IPS-15b (cell line): ENCODE measurements at regions not wholly inside any gene's neighbourhood (a gene's known extent, or its start where the extent isn't known, plus 50 kb on each side); places are given as distances from the start of the nearest gene placed in this dataset.
"Not testable (repeated sequence)": the region's sequence is repeated elsewhere in the genome, so short reads cannot be mapped to it uniquely, and the experiment has no call there.

Experiments used
- H3K27me3 ChIP-seq: one replicate; pipeline ENCODE4 v1.6.1; 2013; ENCODE audit warnings: low read length; ENCODE audit not compliant: control insufficient read depth, insufficient read depth
- H3K36me3 ChIP-seq: one replicate; pipeline ENCODE4 v1.6.1; 2013; ENCODE audit warnings: low read length; ENCODE audit not compliant: control insufficient read depth, insufficient read depth
- H3K4me1 ChIP-seq: one replicate; pipeline ENCODE4 v1.6.1; 2013; ENCODE audit warnings: mild to moderate bottlenecking, low read length; ENCODE audit not compliant: control insufficient read depth, insufficient read depth
- H3K4me3 ChIP-seq: one replicate; pipeline ENCODE4 v1.5.1; 2013; ENCODE audit warnings: low read depth, low read length
- H3K9ac ChIP-seq: one replicate; pipeline ENCODE4 v1.6.1; 2013; ENCODE audit warnings: low read depth, mild to moderate bottlenecking, low read length
- H3K9me3 ChIP-seq: one replicate; pipeline ENCODE4 v1.6.1; 2013; ENCODE audit warnings: mild to moderate bottlenecking, low read length; ENCODE audit not compliant: control insufficient read depth, insufficient read depth

DNA sequence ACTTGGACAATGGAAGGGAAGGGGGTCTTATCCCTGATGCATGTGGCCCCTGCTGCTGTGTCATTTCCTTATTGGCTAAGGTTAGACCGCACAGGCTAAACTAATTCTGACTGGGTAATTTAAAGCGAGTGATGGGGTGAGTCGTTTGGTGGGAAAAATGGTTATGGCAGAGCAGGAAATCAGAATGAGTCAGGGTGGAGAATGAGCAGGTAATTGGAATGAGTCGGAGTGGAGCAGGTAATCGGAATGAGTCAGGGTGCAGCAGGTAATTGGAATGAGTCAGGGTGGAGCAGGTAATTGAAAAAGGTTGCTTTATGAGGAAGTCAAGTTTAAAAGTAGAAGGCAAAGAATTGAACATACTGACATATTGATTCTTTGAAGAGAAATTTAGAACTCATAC is 901.0 kb downstream of the DSC3 start:
- H3K4me1 ChIP-seq, H3K36me3 ChIP-seq, H3K4me3 ChIP-seq, H3K27me3 ChIP-seq, H3K9me3 ChIP-seq, H3K9ac ChIP-seq: not testable (repeated sequence)

DNA sequence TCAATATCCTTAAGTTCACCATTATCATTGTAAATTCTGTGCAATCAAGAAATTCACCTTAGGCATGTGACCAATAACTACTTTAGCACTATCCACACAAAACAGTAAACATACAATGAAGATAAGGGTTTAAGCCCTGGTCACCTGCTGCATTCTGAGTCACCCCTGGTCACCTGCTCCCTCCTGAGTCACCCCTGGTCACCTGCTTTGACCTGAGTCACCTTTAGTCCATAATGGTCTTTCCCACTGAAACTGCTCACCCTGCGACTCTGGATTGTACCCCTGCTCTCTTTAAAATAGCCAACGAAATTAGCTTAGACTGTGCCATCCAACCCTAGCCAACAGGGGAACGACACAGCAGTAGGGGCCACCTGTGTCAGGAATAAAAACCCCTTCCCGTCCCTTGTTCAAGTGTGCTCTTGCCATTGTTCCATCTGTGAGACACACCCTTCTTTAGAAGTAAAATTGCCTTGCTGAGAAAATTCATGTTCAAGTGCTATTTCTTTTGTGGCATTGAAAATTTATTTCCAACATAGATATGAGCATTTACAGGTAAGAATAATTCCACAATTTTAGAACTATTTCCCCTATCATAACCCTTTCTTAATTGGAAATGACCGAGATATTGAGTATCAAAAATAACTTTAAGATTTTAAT is 902.8 kb downstream of the DSC3 start:
- Histone ChIP-seq H3K36me3 (no peaks in the 10 kb centered on the region), H3K4me1 (no peaks in the 10 kb centered on the region), H3K9me3 (no peaks in the 10 kb centered on the region), H3K27me3 (no peaks in the 10 kb centered on the region), H3K9ac (no peak overlapping the region), H3K4me3 (no peak overlapping the region)

DNA sequence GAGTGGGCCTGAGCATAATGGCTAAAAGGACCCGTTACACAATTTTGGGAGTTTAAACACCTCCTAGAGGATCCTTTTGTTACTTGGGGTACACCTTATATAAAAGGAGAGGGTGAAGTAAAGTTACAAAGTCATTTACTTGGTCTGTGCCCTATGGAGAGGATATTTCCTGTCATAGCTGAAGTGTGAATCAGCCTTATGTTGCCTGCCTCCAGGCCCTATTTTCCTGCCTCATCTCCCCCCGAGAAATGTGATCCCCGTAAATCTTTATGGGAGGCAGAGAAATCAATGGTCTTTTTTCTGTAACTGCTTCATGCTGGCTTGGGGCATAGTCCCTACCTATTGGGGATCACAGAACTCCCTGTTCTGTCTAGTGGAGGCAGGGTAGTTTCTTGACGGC is 906.6 kb downstream of the DSC3 start:
- Histone ChIP-seq H3K9me3 (no peaks in the 10 kb centered on the region), H3K36me3 (no peaks in the 10 kb centered on the region), H3K4me1 (no peaks in the 10 kb centered on the region), H3K4me3 (no peak overlapping the region), H3K9ac (no peak overlapping the region), H3K27me3 (no peaks in the 10 kb centered on the region)

DNA sequence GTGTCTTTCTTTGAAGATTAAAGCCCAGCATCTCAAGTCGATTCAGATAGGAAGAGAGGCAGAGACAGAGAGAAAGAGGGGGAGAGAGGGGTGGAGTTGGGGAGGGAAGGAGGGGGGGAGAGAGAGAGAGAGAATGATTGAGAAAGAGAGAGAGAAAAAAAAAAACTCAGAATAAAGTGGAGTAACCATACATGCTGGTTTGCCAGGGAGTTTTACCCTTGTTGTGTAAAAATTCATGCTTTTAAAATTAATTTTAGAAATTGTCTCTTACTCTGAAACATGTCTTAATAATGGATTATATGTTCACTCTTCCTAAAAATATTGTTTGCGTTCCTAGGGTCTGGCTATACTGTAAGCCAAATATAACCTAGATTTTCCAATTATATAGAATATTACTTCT is 908.5 kb downstream of the DSC3 start:
- no peaks in the 10 kb centered on the region for H3K27me3 ChIP-seq
- no peak overlapping the region for H3K9ac ChIP-seq
- H3K9me3 ChIP-seq, result no peaks in the 10 kb centered on the region
- no peak overlapping the region for H3K4me3 ChIP-seq
- H3K4me1 ChIP-seq, result no peaks in the 10 kb centered on the region
- no peaks in the 10 kb centered on the region for H3K36me3 ChIP-seq

DNA sequence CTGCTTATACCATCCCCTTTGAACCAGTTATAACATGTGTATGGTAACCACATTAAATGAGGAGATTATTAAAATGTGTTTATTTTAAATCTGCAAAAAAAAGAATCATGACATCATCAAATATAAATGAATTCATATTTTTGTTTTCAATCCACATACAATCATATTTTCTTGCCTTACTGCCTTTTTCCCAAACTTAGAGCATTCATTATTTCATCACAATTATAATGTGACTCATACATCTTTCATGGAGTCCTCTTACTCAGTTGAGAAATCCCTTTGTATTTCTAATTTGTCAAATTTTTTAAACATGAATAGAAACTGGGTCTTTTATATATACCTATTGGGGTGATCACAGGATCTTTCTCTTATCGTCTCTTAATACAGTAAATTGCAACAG is 909.6 kb downstream of the DSC3 start:
- H3K27me3 ChIP-seq, result no peaks in the 10 kb centered on the region
- no peak overlapping the region for H3K9ac ChIP-seq
- no peak overlapping the region for H3K4me3 ChIP-seq
- H3K36me3 ChIP-seq, result no peaks in the 10 kb centered on the region
- H3K4me1 ChIP-seq, result no peaks in the 10 kb centered on the region
- no peaks in the 10 kb centered on the region for H3K9me3 ChIP-seq

DNA sequence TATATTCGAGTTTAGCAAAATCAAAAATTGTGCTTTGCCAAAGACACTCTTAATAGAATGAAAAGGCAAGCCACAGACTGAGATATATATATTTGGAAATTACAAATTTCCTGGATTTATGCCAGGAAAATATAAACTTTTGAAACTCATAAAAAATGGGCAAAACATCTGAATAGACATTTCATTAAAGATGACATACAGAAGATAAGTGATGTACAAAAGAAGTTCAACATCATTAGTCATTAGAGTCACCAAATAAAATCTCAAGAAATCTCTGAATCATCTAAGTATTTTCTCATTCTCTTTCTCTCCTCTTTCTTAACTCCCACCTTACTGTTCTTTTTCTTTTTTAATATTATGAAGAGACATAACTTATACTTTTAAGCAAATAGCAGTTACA is 921.1 kb downstream of the DSC3 start:
- Histone ChIP-seq H3K36me3 (no peaks in the 10 kb centered on the region), H3K9me3 (no peaks in the 10 kb centered on the region), H3K4me1 (no peaks in the 10 kb centered on the region), H3K4me3 (no peak overlapping the region), H3K27me3 (no peaks in the 10 kb centered on the region), H3K9ac (no peak overlapping the region)

DNA sequence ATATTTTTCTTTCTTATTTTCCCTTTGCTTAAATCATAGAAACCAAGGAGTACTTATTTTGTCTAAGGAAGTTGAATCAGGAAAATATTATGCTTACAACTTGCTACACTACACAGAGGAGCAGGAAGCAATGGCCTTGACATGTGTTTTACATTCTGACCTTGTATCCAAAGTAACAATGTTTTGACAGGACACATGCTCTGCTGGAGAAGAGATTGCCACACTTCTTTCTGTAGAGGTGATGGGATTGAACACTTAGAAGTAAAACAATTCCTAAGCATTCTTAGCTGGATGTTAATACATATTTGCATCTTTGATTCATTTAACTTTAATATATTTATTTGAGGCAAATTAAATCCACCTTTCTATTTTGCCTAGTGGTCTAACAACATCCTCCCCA is 929.1 kb downstream of the DSC3 start:
- Histone ChIP-seq H3K9me3 (no peaks in the 10 kb centered on the region), H3K4me1 (no peaks in the 10 kb centered on the region), H3K4me3 (no peak overlapping the region), H3K27me3 (no peaks in the 10 kb centered on the region), H3K36me3 (no peaks in the 10 kb centered on the region), H3K9ac (no peak overlapping the region)

DNA sequence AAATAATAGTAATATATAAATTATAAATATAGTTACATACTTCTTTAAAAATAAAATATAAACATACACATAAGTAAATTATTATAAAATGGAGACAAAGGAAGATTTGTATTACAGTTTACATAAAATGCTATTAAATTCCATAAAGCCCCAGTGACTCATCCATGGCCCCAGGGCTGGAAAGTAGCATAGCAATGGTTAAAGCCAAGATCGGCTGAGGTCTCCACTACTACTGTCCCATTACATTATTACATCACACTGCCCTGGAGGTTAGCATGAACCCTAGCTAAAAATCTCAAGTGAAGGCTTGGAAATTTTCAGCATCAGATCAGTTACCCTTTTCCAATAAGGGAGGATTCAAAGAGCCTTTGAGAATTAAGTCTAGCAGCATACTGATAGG is 936.2 kb downstream of the DSC3 start:
- no peak overlapping the region for H3K4me3 ChIP-seq
- no peaks in the 10 kb centered on the region for H3K36me3 ChIP-seq
- no peaks in the 10 kb centered on the region for H3K27me3 ChIP-seq
- no peaks in the 10 kb centered on the region for H3K9me3 ChIP-seq
- no peak overlapping the region for H3K9ac ChIP-seq
- no peaks in the 10 kb centered on the region for H3K4me1 ChIP-seq

DNA sequence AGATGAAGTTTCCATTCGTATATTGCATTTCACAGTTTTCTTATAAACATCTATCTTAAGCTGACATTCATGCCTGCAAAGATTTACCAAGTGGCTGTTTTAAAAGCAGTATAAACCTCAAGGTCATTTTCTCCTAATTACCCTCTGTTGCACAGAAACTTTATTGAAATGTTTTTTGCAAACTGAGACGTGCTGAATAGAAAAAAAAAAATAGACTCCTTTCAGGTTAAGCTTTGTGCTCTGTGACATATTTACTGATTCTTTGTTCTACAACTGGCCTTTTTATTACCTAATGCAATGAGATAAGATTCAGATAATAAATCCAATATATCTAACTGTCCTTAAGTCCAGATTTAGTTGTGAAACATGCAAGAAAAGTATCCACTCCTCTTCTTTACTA is 938.7 kb downstream of the DSC3 start:
- no peaks in the 10 kb centered on the region for H3K36me3 ChIP-seq
- no peaks in the 10 kb centered on the region for H3K9me3 ChIP-seq
- no peak overlapping the region for H3K4me3 ChIP-seq
- no peaks in the 10 kb centered on the region for H3K27me3 ChIP-seq
- no peaks in the 10 kb centered on the region for H3K4me1 ChIP-seq
- H3K9ac ChIP-seq, result no peak overlapping the region

DNA sequence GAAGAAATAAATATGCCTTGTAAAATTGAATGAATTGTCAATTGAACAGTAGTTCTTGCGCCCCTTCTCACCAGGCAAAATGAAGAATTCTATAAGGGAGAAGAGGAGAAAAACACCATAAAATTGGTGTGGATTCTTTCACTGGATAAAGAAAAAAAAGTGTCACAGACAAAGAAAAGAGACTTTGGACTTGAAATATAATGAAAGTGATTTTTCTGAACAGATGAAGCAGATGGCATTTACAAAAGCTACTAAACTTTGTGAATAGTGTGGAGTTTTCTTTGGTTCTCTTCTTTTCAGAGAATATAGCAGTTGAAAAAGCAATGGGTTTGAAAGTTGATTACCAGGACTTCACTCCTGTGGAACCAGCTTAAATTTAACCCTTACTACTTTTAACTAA is 945.7 kb downstream of the DSC3 start:
- Histone ChIP-seq H3K9ac (no peak overlapping the region), H3K27me3 (no peaks in the 10 kb centered on the region), H3K4me3 (no peak overlapping the region), H3K4me1 (no peaks in the 10 kb centered on the region), H3K9me3 (no peaks in the 10 kb centered on the region), H3K36me3 (no peaks in the 10 kb centered on the region)

DNA sequence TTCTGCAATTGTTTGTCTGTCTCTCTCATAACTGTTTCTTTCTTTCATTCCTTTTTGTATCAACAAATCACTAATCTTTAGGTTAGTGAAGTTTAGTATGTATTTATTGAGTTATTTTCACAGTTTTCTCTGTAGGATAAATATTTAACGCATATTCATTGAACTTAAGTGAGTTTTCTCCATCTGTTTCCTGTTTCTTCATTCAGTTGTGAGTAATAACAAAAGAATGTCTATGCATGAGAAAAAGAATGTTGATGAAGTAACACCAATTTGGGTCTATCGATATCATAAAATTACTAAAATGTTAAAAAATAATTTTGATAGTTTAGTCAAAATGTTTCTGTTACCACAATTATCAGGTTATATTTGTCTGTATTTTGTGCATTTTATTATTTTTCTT is 948.0 kb downstream of the DSC3 start:
- H3K9ac ChIP-seq, result no peak overlapping the region
- no peaks in the 10 kb centered on the region for H3K27me3 ChIP-seq
- no peaks in the 10 kb centered on the region for H3K9me3 ChIP-seq
- H3K36me3 ChIP-seq, result no peaks in the 10 kb centered on the region
- H3K4me3 ChIP-seq, result no peak overlapping the region
- no peaks in the 10 kb centered on the region for H3K4me1 ChIP-seq

DNA sequence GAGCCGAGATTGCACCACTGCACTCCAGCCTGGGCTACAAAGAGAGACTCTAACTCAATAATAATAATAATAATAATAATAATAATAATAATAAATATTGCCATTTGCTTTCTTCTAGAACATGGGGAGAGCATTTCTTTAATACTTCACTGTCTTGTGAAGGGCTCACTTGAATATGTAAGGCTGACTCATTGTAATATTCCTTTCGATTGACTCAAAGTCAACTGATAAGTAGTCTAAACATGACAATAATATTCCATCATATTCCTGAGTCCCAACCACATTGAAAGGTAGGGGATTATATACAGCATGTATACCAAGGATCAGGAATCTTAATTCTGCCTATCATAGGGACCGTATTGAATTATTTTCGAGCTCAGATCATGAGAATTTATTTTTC is 949.2 kb downstream of the DSC3 start:
- Histone ChIP-seq H3K27me3 (no peaks in the 10 kb centered on the region), H3K4me1 (no peaks in the 10 kb centered on the region), H3K9ac (no peak overlapping the region), H3K9me3 (no peaks in the 10 kb centered on the region), H3K36me3 (no peaks in the 10 kb centered on the region), H3K4me3 (no peak overlapping the region)
